Renal cortex interstitium (tissue), 11 donors: ENCODE measurements at regions not wholly inside any gene's neighbourhood (a gene's known extent, or its start where the extent isn't known, plus 50 kb on each side); places are given as distances from the start of the nearest gene placed in this dataset.
"Not testable (repeated sequence)": the region's sequence is repeated elsewhere in the genome, so short reads cannot be mapped to it uniquely, and the experiment has no call there.

Experiments
- DNase-seq, 11 donors: peaks; one replicate each; pipeline ENCODE4 v3.0.0-alpha.2; 2013; ENCODE audit warnings: low read depth in 9 of 11, low spot score in 4 of 11; ENCODE audit errors: extremely low read depth in 1 of 11

- no peak for DNase-seq
Measured at GRCh38 chr2:121134728-121135127, 150.3 kb downstream of the TFCP2L1 start.

- DNase-seq: no peak
Measured at GRCh38 chr2:121135168-121135853, 149.7 kb downstream of the TFCP2L1 start.

- no peak for DNase-seq
Measured at GRCh38 chr2:121136323-121136722, 148.7 kb downstream of the TFCP2L1 start.

- no peak for DNase-seq
Measured at GRCh38 chr2:121137571-121137970, 147.4 kb downstream of the TFCP2L1 start.

GRCh38 chr2:121140734-121141133 is 144.3 kb downstream of the TFCP2L1 start:
- DNase-seq: no peak

- no peak for DNase-seq
Measured at GRCh38 chr2:121142452-121142851, 142.6 kb downstream of the TFCP2L1 start.

GRCh38 chr2:121144111-121144510 is 140.9 kb downstream of the TFCP2L1 start:
- no peak for DNase-seq

GRCh38 chr2:121146630-121147029 is 138.4 kb downstream of the TFCP2L1 start:
- DNase-seq: no peak

- no peak for DNase-seq
Measured at GRCh38 chr2:121147766-121148165, 137.2 kb downstream of the TFCP2L1 start.

GRCh38 chr2:121148481-121148880 is 136.5 kb downstream of the TFCP2L1 start:
- no peak for DNase-seq

- no peak for DNase-seq
Measured at GRCh38 chr2:121149384-121149783, 135.6 kb downstream of the TFCP2L1 start.

GRCh38 chr2:121150126-121150525 is 134.9 kb downstream of the TFCP2L1 start:
- no peak for DNase-seq

- DNase-seq: no peak
Measured at GRCh38 chr2:121150713-121151112, 134.3 kb downstream of the TFCP2L1 start.

- DNase-seq: no peak
Measured at GRCh38 chr2:121151311-121152109, 133.5 kb downstream of the TFCP2L1 start.

- DNase-seq: no peak
Measured at GRCh38 chr2:121152861-121153260, 132.1 kb downstream of the TFCP2L1 start.

GRCh38 chr2:121153516-121153915 is 131.5 kb downstream of the TFCP2L1 start:
- no peak for DNase-seq

- no peak for DNase-seq
Measured at GRCh38 chr2:121155502-121156056, 129.4 kb downstream of the TFCP2L1 start.

GRCh38 chr2:121157481-121157880 is 127.5 kb downstream of the TFCP2L1 start:
- not testable (repeated sequence) for DNase-seq

- no peak for DNase-seq
Measured at GRCh38 chr2:121159291-121160071, 125.5 kb downstream of the TFCP2L1 start.

- no peak for DNase-seq
Measured at GRCh38 chr2:121160366-121160765, 124.6 kb downstream of the TFCP2L1 start.
